H9 (cell line): ENCODE measurements at regions not wholly inside any gene's neighbourhood (a gene's known extent, or its start where the extent isn't known, plus 50 kb on each side); places are given as distances from the start of the nearest gene placed in this dataset.

Source experiments
- DNase-seq: peaks from one replicate; pipeline ENCODE4 v3.0.0-alpha.2; 2017
- H2AFZ ChIP-seq: one replicate; pipeline ENCODE4 v1.6.1; 2013; ENCODE audit warnings: mild to moderate bottlenecking, low read length, control low read depth, moderate library complexity
- H2AK5ac ChIP-seq: 2 replicates; pipeline ENCODE4 v1.6.1; 2013; ENCODE audit warnings: low read length, control low read depth, mixed read lengths; ENCODE audit not compliant: insufficient read length
- H2BK120ac ChIP-seq: one replicate; pipeline ENCODE4 v1.6.1; 2013; ENCODE audit warnings: low read depth, mild to moderate bottlenecking, low read length, control low read depth, inconsistent platforms; ENCODE audit not compliant: poor library complexity, severe bottlenecking
- H2BK12ac ChIP-seq: 2 replicates; pipeline ENCODE4 v1.6.1; 2013; ENCODE audit warnings: low read length, control low read depth, mixed read lengths, low read depth; ENCODE audit not compliant: insufficient read length
- H2BK15ac ChIP-seq: 2 replicates; pipeline ENCODE4 v1.6.1; 2013; ENCODE audit warnings: low read depth, low read length, control low read depth
- H2BK20ac ChIP-seq: one replicate; pipeline ENCODE4 v1.6.1; 2013; ENCODE audit warnings: low read depth, mild to moderate bottlenecking, low read length, control low read depth, inconsistent platforms; ENCODE audit not compliant: poor library complexity, severe bottlenecking
- H2BK5ac ChIP-seq: 2 replicates; pipeline ENCODE4 v1.6.1; 2013; ENCODE audit warnings: low read length, control low read depth, mixed read lengths; ENCODE audit not compliant: insufficient read length
- H3K14ac ChIP-seq: 2 replicates; pipeline ENCODE4 v1.6.1; 2013; ENCODE audit warnings: low read length, control low read depth; ENCODE audit not compliant: insufficient read depth
- H3K18ac ChIP-seq: 2 replicates; pipeline ENCODE4 v1.6.1; 2013; ENCODE audit warnings: low read depth, mild to moderate bottlenecking, mixed read lengths, low read length, control low read depth; ENCODE audit not compliant: insufficient read length
- H3K23ac ChIP-seq: 2 replicates; pipeline ENCODE4 v1.6.1; 2013; ENCODE audit warnings: low read length, control low read depth, mixed read lengths, low read depth; ENCODE audit not compliant: insufficient read length
- H3K23me2 ChIP-seq: 2 replicates; pipeline ENCODE4 v1.6.1; 2013; ENCODE audit warnings: low read depth, mild to moderate bottlenecking, mixed read lengths, low read length, control low read depth; ENCODE audit not compliant: insufficient read length, poor library complexity, severe bottlenecking
- H3K27ac ChIP-seq: 2 replicates; pipeline ENCODE4 v1.5.1; 2013; ENCODE audit warnings: low read length, control low read depth, mixed read lengths, low read depth; ENCODE audit not compliant: insufficient read length
- H3K27me3 ChIP-seq: 2 replicates; pipeline ENCODE4 v1.6.1; 2013; ENCODE audit warnings: low read length, control low read depth, inconsistent platforms; ENCODE audit not compliant: insufficient read depth
- H3K4ac ChIP-seq: 2 replicates; pipeline ENCODE4 v1.6.1; 2013; ENCODE audit warnings: low read depth, mild to moderate bottlenecking, control low read depth, inconsistent platforms, low read length, moderate library complexity
- H3K4me1 ChIP-seq: 2 replicates; pipeline ENCODE4 v1.6.1; 2013; ENCODE audit warnings: low read length, control low read depth, inconsistent platforms; ENCODE audit not compliant: insufficient read depth
- H3K4me2 ChIP-seq: 2 replicates; pipeline ENCODE4 v1.6.1; 2013; ENCODE audit warnings: low read length, control low read depth, mixed read lengths; ENCODE audit not compliant: insufficient read length, insufficient read depth
- H3K56ac ChIP-seq: 2 replicates; pipeline ENCODE4 v1.6.1; 2013; ENCODE audit warnings: low read depth, mild to moderate bottlenecking, mixed read lengths, low read length, control low read depth; ENCODE audit not compliant: insufficient read length
- H3K79me1 ChIP-seq: 2 replicates; pipeline ENCODE4 v1.6.1; 2013; ENCODE audit warnings: low read depth, mild to moderate bottlenecking, moderate library complexity, low read length, control low read depth, inconsistent platforms; ENCODE audit not compliant: insufficient read depth, poor library complexity, severe bottlenecking
- H3K79me2 ChIP-seq: 2 replicates; pipeline ENCODE4 v1.6.1; 2013; ENCODE audit warnings: low read length, control low read depth, inconsistent platforms; ENCODE audit not compliant: insufficient read depth
- H3K9ac ChIP-seq: 2 replicates; pipeline ENCODE4 v1.6.1; 2013; ENCODE audit warnings: low read length, control low read depth, mixed read lengths; ENCODE audit not compliant: insufficient read length; ENCODE audit errors: extremely low read depth
- H3K9me3 ChIP-seq: one replicate; pipeline ENCODE4 v1.6.1; 2013; ENCODE audit warnings: low read depth, low read length, inconsistent platforms; ENCODE audit not compliant: control insufficient read depth
- H3T11ph ChIP-seq: one replicate; pipeline ENCODE4 v1.6.1; 2013; ENCODE audit warnings: mild to moderate bottlenecking, low read length, control low read depth, inconsistent platforms
- H4K20me1 ChIP-seq: one replicate; pipeline ENCODE4 v1.6.1; 2013; ENCODE audit not compliant: control insufficient read depth, insufficient read length, insufficient read depth
- H4K5ac ChIP-seq: 2 replicates; pipeline ENCODE4 v1.6.1; 2013; ENCODE audit warnings: low read depth, mild to moderate bottlenecking, mixed read lengths, low read length, control low read depth; ENCODE audit not compliant: insufficient read length
- H4K8ac ChIP-seq: replicated peaks from 2 replicates; pipeline ENCODE4 v1.6.1; 2013; ENCODE audit warnings: low read length, control low read depth, mixed read lengths, low read depth; ENCODE audit not compliant: insufficient read length
- H4K91ac ChIP-seq: 2 replicates; pipeline ENCODE4 v1.6.1; 2013; ENCODE audit warnings: low read depth, mild to moderate bottlenecking, moderate library complexity, mixed read lengths, low read length, control low read depth; ENCODE audit not compliant: insufficient read length
- H3K27ac Mint-ChIP-seq, 3 experiments: 2 replicates in 2 of 3; 3 replicates in 1 of 3; pipeline ENCODE4 v1.8.0; 2020 to 2021; ENCODE audit warnings: mixed read lengths in 3 of 3, mild to moderate bottlenecking in 1 of 3, moderate library complexity in 1 of 3
- H3K27me3 Mint-ChIP-seq: 2 replicates; pipeline ENCODE4 v1.8.0; 2021; ENCODE audit warnings: low read depth, mild to moderate bottlenecking, moderate library complexity, mixed read lengths
- H3K36me3 Mint-ChIP-seq, 3 experiments: 2 replicates in 2 of 3; 3 replicates in 1 of 3; pipeline ENCODE4 v1.8.0; 2020 to 2021; ENCODE audit warnings: low read depth in 3 of 3, mixed read lengths in 3 of 3; ENCODE audit not compliant: insufficient read depth in 1 of 3
- H3K4me1 Mint-ChIP-seq, 2 experiments: 2 replicates each; pipeline ENCODE4 v1.8.0; 2020; ENCODE audit warnings: mixed read lengths in 2 of 2
- H3K4me3 Mint-ChIP-seq, 2 experiments: 2 replicates in 1 of 2; 3 replicates in 1 of 2; pipeline ENCODE4 v1.8.0; 2020 to 2021; ENCODE audit warnings: mild to moderate bottlenecking in 2 of 2, mixed read lengths in 2 of 2, moderate library complexity in 1 of 2
- H3K9me3 Mint-ChIP-seq, 2 experiments: 2 replicates in 1 of 2; 3 replicates in 1 of 2; pipeline ENCODE4 v1.8.0; 2020; ENCODE audit warnings: mild to moderate bottlenecking in 2 of 2, mixed read lengths in 2 of 2, moderate library complexity in 1 of 2
- WGBS: extraction: QIAGEN DNeasy Blood & Tissue Kit; methylation state at CpG from one replicate; pipeline ENCODE4 v1.1.7; 2013; ENCODE audit warnings: missing lambda C conversion rate, low lambda C conversion rate, mixed read lengths; ENCODE audit not compliant: insufficient read length; ENCODE audit errors: extremely low coverage; 5-methylcytosine and 5-hydroxymethylcytosine counted together
- TF ChIP-seq, protein P1 (sequence below): fragments of 200-600 bp; sonication (generic); conservative IDR thresholded peaks from 3 replicates; pipeline ENCODE4 v1.8.0; 2021; ENCODE audit warnings: antibody characterized with exemption, mild to moderate bottlenecking

DNA sequence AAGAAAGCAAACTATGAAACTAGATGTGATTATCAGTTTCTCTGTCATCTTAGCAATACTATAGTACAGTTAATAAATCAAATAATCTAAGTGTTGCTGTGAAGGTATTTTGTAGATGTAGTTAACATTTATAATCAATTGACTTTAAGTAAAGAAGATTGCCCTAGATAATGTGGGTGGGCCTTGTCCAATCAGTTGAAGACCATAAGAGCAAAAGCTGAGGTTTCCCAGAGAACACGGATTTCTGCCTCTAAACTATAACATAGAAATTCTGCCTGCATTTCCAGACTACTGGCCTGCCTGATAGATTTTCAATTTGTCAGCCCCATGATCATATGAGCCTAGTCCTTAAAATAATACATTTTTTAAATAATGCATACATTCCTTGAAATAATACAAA is 222.9 kb downstream of the PCDH18 start:
- WGBS: no CpG with 5 or more reads among the region's 1 CpG
- H3K23ac ChIP-seq: no peak overlapping the region

More for the DNA sequence above, 222.9 kb downstream of the PCDH18 start:
- DNase-seq: no peak
- H2BK12ac ChIP-seq: no peak overlapping the region
- no peak overlapping the region for H3K14ac ChIP-seq
- Mint-ChIP-seq H3K4me1 (peaks cover 6 to 14% of the 10 kb centered on the region in 2 experiments), H3K36me3 (no peaks in the 10 kb centered on the region), H3K9me3 (no peaks in the 10 kb centered on the region), H3K4me3 (no peak overlapping the region), H3K27me3 (no peaks in the 10 kb centered on the region), H3K27ac (no peak overlapping the region)
- no peaks in the 10 kb centered on the region for H3K27me3 ChIP-seq
- H3K27ac ChIP-seq: no peak overlapping the region
- H3K56ac ChIP-seq: no peak overlapping the region
- no peaks in the 10 kb centered on the region for H3K23me2 ChIP-seq
- H3T11ph ChIP-seq: no peak overlapping the region
- no peak overlapping the region for H2AFZ ChIP-seq
- H3K9ac ChIP-seq: no peak overlapping the region
- no peak overlapping the region for H2BK5ac ChIP-seq
- no peak overlapping the region for H2BK15ac ChIP-seq
- no peak overlapping the region for H4K91ac ChIP-seq
- H4K5ac ChIP-seq: no peak overlapping the region
- H3K4me1 ChIP-seq: no peaks in the 10 kb centered on the region
- H2BK120ac ChIP-seq: no peak overlapping the region
- H3K4ac ChIP-seq: no peak overlapping the region
- no peak overlapping the region for H2BK20ac ChIP-seq
- no peak overlapping the region for H3K4me2 ChIP-seq
- no peak overlapping the region for H4K8ac ChIP-seq
- H3K9me3 ChIP-seq: no peaks in the 10 kb centered on the region
- no peaks in the 10 kb centered on the region for H4K20me1 ChIP-seq
- no peak overlapping the region for H2AK5ac ChIP-seq
- TF ChIP-seq, protein P1, sequence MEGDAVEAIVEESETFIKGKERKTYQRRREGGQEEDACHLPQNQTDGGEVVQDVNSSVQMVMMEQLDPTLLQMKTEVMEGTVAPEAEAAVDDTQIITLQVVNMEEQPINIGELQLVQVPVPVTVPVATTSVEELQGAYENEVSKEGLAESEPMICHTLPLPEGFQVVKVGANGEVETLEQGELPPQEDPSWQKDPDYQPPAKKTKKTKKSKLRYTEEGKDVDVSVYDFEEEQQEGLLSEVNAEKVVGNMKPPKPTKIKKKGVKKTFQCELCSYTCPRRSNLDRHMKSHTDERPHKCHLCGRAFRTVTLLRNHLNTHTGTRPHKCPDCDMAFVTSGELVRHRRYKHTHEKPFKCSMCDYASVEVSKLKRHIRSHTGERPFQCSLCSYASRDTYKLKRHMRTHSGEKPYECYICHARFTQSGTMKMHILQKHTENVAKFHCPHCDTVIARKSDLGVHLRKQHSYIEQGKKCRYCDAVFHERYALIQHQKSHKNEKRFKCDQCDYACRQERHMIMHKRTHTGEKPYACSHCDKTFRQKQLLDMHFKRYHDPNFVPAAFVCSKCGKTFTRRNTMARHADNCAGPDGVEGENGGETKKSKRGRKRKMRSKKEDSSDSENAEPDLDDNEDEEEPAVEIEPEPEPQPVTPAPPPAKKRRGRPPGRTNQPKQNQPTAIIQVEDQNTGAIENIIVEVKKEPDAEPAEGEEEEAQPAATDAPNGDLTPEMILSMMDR: no peak
- H3K18ac ChIP-seq: no peak overlapping the region
- H3K79me1 ChIP-seq: no peaks in the 10 kb centered on the region
- H3K79me2 ChIP-seq: no peaks in the 10 kb centered on the region
